Neuronal stem cell (in vitro differentiated cells): ENCODE measurements at regions not wholly inside any gene's neighbourhood (a gene's known extent, or its start where the extent isn't known, plus 50 kb on each side); places are given as distances from the start of the nearest gene placed in this dataset.
"Not testable (repeated sequence)": the region's sequence is repeated elsewhere in the genome, so short reads cannot be mapped to it uniquely, and the experiment has no call there.

ENCODE experiments used
- DNase-seq: peaks from one replicate; pipeline ENCODE4 v3.0.0-alpha.2; 2013; ENCODE audit warnings: low spot score
- H2AFZ ChIP-seq: one replicate; pipeline ENCODE4 v1.6.1; 2013; ENCODE audit warnings: mild to moderate bottlenecking, low read length, inconsistent platforms
- H2AK5ac ChIP-seq: 2 replicates; pipeline ENCODE4 v1.6.1; 2013; ENCODE audit warnings: low read depth, mild to moderate bottlenecking, inconsistent platforms, low read length, moderate library complexity, mixed read lengths
- H2BK120ac ChIP-seq: 2 replicates; pipeline ENCODE4 v1.6.1; 2013; ENCODE audit warnings: low read depth, mild to moderate bottlenecking, inconsistent platforms, low read length, moderate library complexity, mixed read lengths
- H2BK12ac ChIP-seq: one replicate; pipeline ENCODE4 v1.6.1; 2013; ENCODE audit warnings: low read length, inconsistent platforms
- H2BK15ac ChIP-seq: 2 replicates; pipeline ENCODE4 v1.6.1; 2013; ENCODE audit warnings: mild to moderate bottlenecking, low read length, inconsistent platforms, mixed read lengths
- H2BK5ac ChIP-seq: one replicate; pipeline ENCODE4 v1.6.1; 2013; ENCODE audit warnings: inconsistent platforms, mild to moderate bottlenecking, low read length, moderate library complexity
- H3K14ac ChIP-seq: one replicate; pipeline ENCODE4 v1.6.1; 2013; ENCODE audit warnings: low read length, inconsistent platforms
- H3K18ac ChIP-seq: 2 replicates; pipeline ENCODE4 v1.6.1; 2013; ENCODE audit warnings: low read length, inconsistent platforms
- H3K23ac ChIP-seq: 2 replicates; pipeline ENCODE4 v1.6.1; 2013; ENCODE audit warnings: low read depth, mild to moderate bottlenecking, mixed read lengths, low read length, inconsistent platforms; ENCODE audit not compliant: poor library complexity
- H3K27ac ChIP-seq: replicated peaks from 3 replicates; pipeline ENCODE4 v1.5.1; 2013; ENCODE audit warnings: low read length, inconsistent platforms
- H3K27me3 ChIP-seq, 3 experiments: 2 replicates each; pipeline ENCODE4 v1.6.1; 2013; ENCODE audit warnings: low read length in 3 of 3, mild to moderate bottlenecking in 2 of 3, inconsistent platforms in 1 of 3, low read depth in 1 of 3, mixed read lengths in 1 of 3, moderate library complexity in 1 of 3; ENCODE audit not compliant: control insufficient read depth in 3 of 3, insufficient read depth in 3 of 3
- H3K36me3 ChIP-seq, 2 donors: replicated peaks in 1 of 2; 2 replicates each; pipeline ENCODE4 v1.6.1; 2013; ENCODE audit warnings: low read length in 2 of 2; ENCODE audit not compliant: control insufficient read depth in 2 of 2, insufficient read depth in 2 of 2
- H3K4ac ChIP-seq: 2 replicates; pipeline ENCODE4 v1.6.1; 2013; ENCODE audit warnings: inconsistent platforms, mild to moderate bottlenecking, low read length, moderate library complexity
- H3K4me1 ChIP-seq, 2 donors: 1 replicate in 1 of 2; 2 replicates in 1 of 2; pipeline ENCODE4 v1.6.1; 2013; ENCODE audit warnings: low read length in 2 of 2, low read depth in 1 of 2; ENCODE audit not compliant: control insufficient read depth in 2 of 2, insufficient read depth in 1 of 2
- H3K4me2 ChIP-seq: one replicate; pipeline ENCODE4 v1.6.1; 2013; ENCODE audit warnings: mild to moderate bottlenecking, low read length, inconsistent platforms; ENCODE audit not compliant: insufficient read depth, poor library complexity, severe bottlenecking
- H3K4me3 ChIP-seq, 2 donors: 2 replicates each; pipeline ENCODE4 v1.5.1; 2013; ENCODE audit warnings: low read length in 2 of 2, mild to moderate bottlenecking in 2 of 2, inconsistent platforms in 1 of 2, moderate library complexity in 1 of 2
- H3K79me1 ChIP-seq: one replicate; pipeline ENCODE4 v1.6.1; 2013; ENCODE audit warnings: low read depth, mild to moderate bottlenecking, inconsistent platforms, low read length, moderate library complexity
- H3K9ac ChIP-seq: one replicate; pipeline ENCODE4 v1.6.1; 2013; ENCODE audit warnings: mild to moderate bottlenecking, low read depth, low read length, inconsistent platforms; ENCODE audit not compliant: poor library complexity
- H3K9me3 ChIP-seq, 2 donors: replicated peaks in 1 of 2; 2 replicates each; pipeline versions ENCODE3 to v1.6.1; 2013; ENCODE audit warnings: low read length in 2 of 2, mild to moderate bottlenecking in 2 of 2, inconsistent platforms in 1 of 2, low read depth in 1 of 2, mixed read lengths in 1 of 2, moderate library complexity in 1 of 2; ENCODE audit not compliant: control insufficient read depth in 2 of 2, insufficient read depth in 1 of 2
- H4K8ac ChIP-seq: one replicate; pipeline ENCODE4 v1.6.1; 2013; ENCODE audit warnings: low read depth, mild to moderate bottlenecking, inconsistent platforms, low read length, moderate library complexity
- H4K91ac ChIP-seq: one replicate; pipeline ENCODE4 v1.6.1; 2013; ENCODE audit warnings: low read length, low read depth, mild to moderate bottlenecking, inconsistent platforms; ENCODE audit not compliant: poor library complexity
- WGBS, 2 donors: extraction: QIAGEN DNeasy Blood & Tissue Kit; methylation state at CpG; one replicate each; pipeline ENCODE4 v1.1.7; 2013; ENCODE audit warnings: missing lambda C conversion rate in 2 of 2, mixed read lengths in 1 of 2; ENCODE audit not compliant: insufficient read length in 2 of 2, insufficient replicate concordance in 1 of 2; ENCODE audit errors: extremely low coverage in 2 of 2; 5-methylcytosine and 5-hydroxymethylcytosine counted together

DNA sequence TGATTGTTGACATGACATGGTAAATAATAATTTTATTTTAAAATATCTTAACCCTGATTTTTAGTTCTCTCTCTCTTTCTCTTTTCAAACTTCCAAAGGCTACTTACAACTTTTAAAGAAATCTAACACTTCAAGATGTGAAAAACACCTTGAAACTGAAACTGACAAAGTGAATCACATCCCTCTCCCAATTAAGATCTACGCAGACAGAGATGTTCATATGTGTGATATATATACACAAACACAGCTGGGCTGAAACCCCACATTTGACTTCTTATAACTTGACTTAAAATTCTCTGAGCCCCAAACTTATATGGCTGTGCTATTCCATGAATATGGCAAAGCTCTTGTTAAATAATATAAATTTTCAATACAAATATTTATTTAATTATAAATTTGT is 261.2 kb upstream of the PTPRD start:
- no peak overlapping the region for H2BK12ac ChIP-seq
- H3K9me3 ChIP-seq = no peaks in the 10 kb centered on the region
- no CpG with 5 or more reads among the region's 1 CpG for WGBS, 2 donors
- no peak overlapping the region for H3K4me3 ChIP-seq
- no peaks in the 10 kb centered on the region for H3K4me1 ChIP-seq
- H3K18ac ChIP-seq = no peak overlapping the region
- no peak overlapping the region for H3K14ac ChIP-seq
- no peaks in the 10 kb centered on the region for H3K79me1 ChIP-seq
- H2BK5ac ChIP-seq = no peak overlapping the region
- H4K8ac ChIP-seq = no peak overlapping the region
- no peak for DNase-seq
- no peaks in the 10 kb centered on the region for H3K36me3 ChIP-seq
- H3K27me3 ChIP-seq = no peaks in the 10 kb centered on the region
- no peak overlapping the region for H3K4me2 ChIP-seq
- H3K9ac ChIP-seq = no peak overlapping the region
- no peak overlapping the region for H2BK120ac ChIP-seq
- H4K91ac ChIP-seq = no peak overlapping the region
- H2AFZ ChIP-seq = no peak overlapping the region
- no peak overlapping the region for H2BK15ac ChIP-seq
- no peak overlapping the region for H3K27ac ChIP-seq
- no peak overlapping the region for H2AK5ac ChIP-seq
- H3K23ac ChIP-seq = no peak overlapping the region
- H3K4ac ChIP-seq = no peak overlapping the region

DNA sequence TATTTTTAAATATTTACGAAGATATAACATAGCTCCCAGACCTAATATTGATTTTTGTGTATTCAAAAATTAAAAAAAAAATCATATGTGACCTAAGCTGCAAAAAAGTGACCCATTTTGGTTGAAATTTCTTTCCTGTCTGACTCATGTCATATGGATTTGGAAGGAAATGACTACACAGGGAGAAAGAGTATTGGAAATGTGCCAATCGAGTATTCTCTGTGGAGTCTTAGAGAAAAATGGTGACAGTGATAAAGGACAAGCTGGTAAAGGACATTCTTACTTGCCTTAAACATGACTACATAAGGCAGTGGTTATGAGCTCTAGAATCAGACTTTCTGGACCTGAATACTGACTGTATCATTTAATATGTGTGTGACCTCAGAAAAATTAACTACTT is 262.9 kb upstream of the PTPRD start:
- no peak overlapping the region for H3K4me3 ChIP-seq
- no peaks in the 10 kb centered on the region for H3K79me1 ChIP-seq
- no CpG with 5 or more reads among the region's 2 CpGs for WGBS, 2 donors
- no peak overlapping the region for H2BK15ac ChIP-seq
- no peak overlapping the region for H3K4ac ChIP-seq
- H3K4me2 ChIP-seq = no peak overlapping the region
- H2BK12ac ChIP-seq = no peak overlapping the region
- no peak overlapping the region for H4K91ac ChIP-seq
- no peak overlapping the region for H2AFZ ChIP-seq
- H2BK120ac ChIP-seq = no peak overlapping the region
- no peak overlapping the region for H3K18ac ChIP-seq
- no peak overlapping the region for H4K8ac ChIP-seq
- H2AK5ac ChIP-seq = no peak overlapping the region
- H3K27ac ChIP-seq = no peak overlapping the region
- H3K23ac ChIP-seq = no peak overlapping the region
- no peaks in the 10 kb centered on the region for H3K4me1 ChIP-seq
- no peaks in the 10 kb centered on the region for H3K36me3 ChIP-seq
- no peaks in the 10 kb centered on the region for H3K9me3 ChIP-seq
- H3K9ac ChIP-seq = no peak overlapping the region
- DNase-seq = no peak
- H2BK5ac ChIP-seq = no peak overlapping the region
- no peak overlapping the region for H3K14ac ChIP-seq
- H3K27me3 ChIP-seq = no peaks in the 10 kb centered on the region

DNA sequence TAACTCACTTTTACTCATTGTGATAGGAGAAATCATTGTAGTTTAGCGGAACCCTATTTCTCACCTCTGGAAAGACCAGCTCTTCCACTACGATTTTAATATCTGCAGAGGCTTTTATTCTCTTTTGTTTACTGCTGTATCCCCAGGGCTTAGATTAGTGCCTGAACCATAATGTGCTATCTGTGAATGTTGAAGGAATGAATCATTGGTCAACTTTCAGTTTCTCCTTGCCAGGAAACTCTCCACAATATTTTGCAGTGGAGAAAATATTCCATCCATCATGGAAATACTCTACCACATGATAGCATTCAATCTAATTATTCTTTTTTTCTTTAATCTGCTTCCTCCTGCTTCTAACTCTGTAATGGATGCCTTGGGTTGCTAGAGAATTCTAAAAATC is 263.5 kb upstream of the PTPRD start:
- Histone ChIP-seq H2AK5ac (no peak overlapping the region), H2BK12ac (no peak overlapping the region), H3K4me1 (no peaks in the 10 kb centered on the region), H3K4me2 (no peak overlapping the region), H3K23ac (no peak overlapping the region), H2AFZ (no peak overlapping the region), H3K4ac (no peak overlapping the region), H3K9me3 (no peaks in the 10 kb centered on the region), H3K27me3 (no peaks in the 10 kb centered on the region), H3K4me3 (no peak overlapping the region), H2BK15ac (no peak overlapping the region), H4K8ac (no peak overlapping the region), H3K36me3 (no peaks in the 10 kb centered on the region), H2BK120ac (no peak overlapping the region), H3K14ac (no peak overlapping the region), H3K9ac (no peak overlapping the region), H2BK5ac (no peak overlapping the region), H3K27ac (no peak overlapping the region), H3K18ac (no peak overlapping the region), H4K91ac (no peak overlapping the region), H3K79me1 (no peaks in the 10 kb centered on the region)
- no peak for DNase-seq
- WGBS, 2 donors = no CpG with 5 or more reads among the region's 2 CpGs

DNA sequence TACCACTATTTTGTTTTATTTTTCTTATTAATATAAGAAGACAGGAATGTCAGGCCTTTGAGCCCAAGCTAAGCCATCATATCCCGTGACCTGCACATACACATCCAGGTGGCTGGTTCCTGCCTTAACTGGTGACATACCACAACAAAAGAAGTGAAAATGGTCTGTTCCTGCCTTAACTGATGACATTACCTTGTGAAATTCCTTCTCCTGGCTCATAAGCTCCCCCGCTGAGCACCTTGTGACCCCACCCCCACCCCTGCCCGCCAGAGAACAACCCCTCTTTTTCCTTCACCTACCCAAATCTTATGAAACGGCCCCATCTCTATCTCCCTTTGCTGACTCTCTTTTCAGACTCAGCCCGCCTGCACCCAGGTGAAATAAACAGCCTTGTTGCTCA is 277.5 kb upstream of the PTPRD start:
- no CpG with 5 or more reads among the region's 5 CpGs for WGBS, 2 donors
- H2BK120ac ChIP-seq, H3K36me3 ChIP-seq, H3K4ac ChIP-seq, H3K4me1 ChIP-seq, H3K9me3 ChIP-seq, H2BK12ac ChIP-seq, H3K9ac ChIP-seq, H3K27me3 ChIP-seq, DNase-seq, H3K4me3 ChIP-seq, H3K79me1 ChIP-seq, H2AK5ac ChIP-seq, H2BK5ac ChIP-seq, H3K27ac ChIP-seq, H2BK15ac ChIP-seq, H4K8ac ChIP-seq, H2AFZ ChIP-seq, H4K91ac ChIP-seq, H3K18ac ChIP-seq, H3K14ac ChIP-seq, H3K23ac ChIP-seq, H3K4me2 ChIP-seq: not testable (repeated sequence)
